ENCODE measurements at regions not wholly inside any gene's neighbourhood (a gene's known extent, or its start where the extent isn't known, plus 50 kb on each side); places are given as distances from the start of the nearest gene placed in this dataset.

GRCh38 chr6:160899671-160900430 is 91.7 kb upstream of the MAP3K4 start:
- no peak for DNase-seq

- DNase-seq = no peak
Observed at GRCh38 chr6:160911949-160912348, 79.6 kb upstream of the MAP3K4 start.

GRCh38 chr6:160912411-160912810 is 79.2 kb upstream of the MAP3K4 start:
- no peak for DNase-seq

- DNase-seq = no peak
Observed at GRCh38 chr6:160917572-160917971, 74.0 kb upstream of the MAP3K4 start.

GRCh38 chr6:160919723-160920440 is 71.7 kb upstream of the MAP3K4 start:
- DNase-seq = no peak

- no peak for DNase-seq
Observed at GRCh38 chr6:160921095-160921494, 70.5 kb upstream of the MAP3K4 start.

- DNase-seq = no peak
Observed at GRCh38 chr6:160926281-160927276, 65.0 kb upstream of the MAP3K4 start.

GRCh38 chr6:160927416-160927815 is 64.2 kb upstream of the MAP3K4 start:
- no peak for DNase-seq

GRCh38 chr6:160929361-160929760 is 62.2 kb upstream of the MAP3K4 start:
- DNase-seq = no peak

GRCh38 chr6:160929831-160930230 is 61.7 kb upstream of the MAP3K4 start:
- DNase-seq = no peak

GRCh38 chr6:160930547-160931377 is 60.8 kb upstream of the MAP3K4 start:
- peak; percentile 70 to 73 for DNase-seq

- DNase-seq = no peak
Observed at GRCh38 chr6:160931378-160932310, 59.9 kb upstream of the MAP3K4 start.

- DNase-seq = no peak
Observed at GRCh38 chr6:160933256-160933655, 58.3 kb upstream of the MAP3K4 start.

- DNase-seq = no peak
Observed at GRCh38 chr6:160934157-160934556, 57.4 kb upstream of the MAP3K4 start.

- no peak for DNase-seq
Observed at GRCh38 chr6:160940197-160940596, 51.4 kb upstream of the MAP3K4 start.
